ENCODE measurements at regions not wholly inside any gene's neighbourhood (a gene's known extent, or its start where the extent isn't known, plus 50 kb on each side); places are given as distances from the start of the nearest gene placed in this dataset.

GRCh38 chr5:87775228-87775627 is 362.5 kb upstream of the CCNH start:
- H3K4me3 ChIP-seq (ENCODE audit: low read length), result no peak overlapping the region
- no peak for TF ChIP-seq CTCF (IDR thresholded peaks at IDR 0.05; ENCODE audit: insufficient read depth, low read depth, low read length, missing control alignments)
- DNase-seq (ENCODE audit: low read depth), result no peak

GRCh38 chr5:87774804-87775203 is 362.1 kb upstream of the CCNH start:
- TF ChIP-seq CTCF (IDR thresholded peaks at IDR 0.05; ENCODE audit: insufficient read depth, low read depth, low read length, missing control alignments), result no peak
- DNase-seq (ENCODE audit: low read depth), result no peak
- H3K4me3 ChIP-seq (ENCODE audit: low read length), result no peak overlapping the region

- no peak overlapping the region for H3K4me3 ChIP-seq (ENCODE audit: low read length)
- TF ChIP-seq CTCF (IDR thresholded peaks at IDR 0.05; ENCODE audit: insufficient read depth, low read depth, low read length, missing control alignments), result no peak
These were observed 357.9 kb upstream of the CCNH start for GRCh38 chr5:87770601-87771121.

GRCh38 chr5:87770016-87770570 is 357.4 kb upstream of the CCNH start:
- no peak for TF ChIP-seq CTCF (IDR thresholded peaks at IDR 0.05; ENCODE audit: insufficient read depth, low read depth, low read length, missing control alignments)
- H3K4me3 ChIP-seq (ENCODE audit: low read length), result no peak overlapping the region
- no peak for DNase-seq (ENCODE audit: low read depth)

More at GRCh38 chr5:87770601-87771121, 357.9 kb upstream of the CCNH start:
- no peak for DNase-seq (ENCODE audit: low read depth)

- H3K4me3 ChIP-seq (ENCODE audit: low read length), result no peak overlapping the region
- DNase-seq (ENCODE audit: low read depth), result peak; percentile 30
- TF ChIP-seq CTCF (IDR thresholded peaks at IDR 0.05; ENCODE audit: insufficient read depth, low read depth, low read length, missing control alignments), result no peak
These were observed 356.4 kb upstream of the CCNH start for GRCh38 chr5:87769157-87769556.

- no peak for TF ChIP-seq CTCF (IDR thresholded peaks at IDR 0.05; ENCODE audit: insufficient read depth, low read depth, low read length, missing control alignments)
These were observed 355.5 kb upstream of the CCNH start for GRCh38 chr5:87768190-87768589.

GRCh38 chr5:87765009-87765408 is 352.3 kb upstream of the CCNH start:
- no peak for DNase-seq (ENCODE audit: low read depth)
- TF ChIP-seq CTCF (IDR thresholded peaks at IDR 0.05; ENCODE audit: insufficient read depth, low read depth, low read length, missing control alignments), result no peak
- no peak overlapping the region for H3K4me3 ChIP-seq (ENCODE audit: low read length)

More at GRCh38 chr5:87768190-87768589, 355.5 kb upstream of the CCNH start:
- no peak for DNase-seq (ENCODE audit: low read depth)
- H3K4me3 ChIP-seq (ENCODE audit: low read length), result no peak overlapping the region
